Stimulated activated CD4-positive, alpha-beta T cell treated with anti-CD3 and anti-CD28 coated beads, Interleukin-12 subunit alpha, Interleukin-12 subunit beta, amount 100 ng/mL, for 24 hours (primary cell): ENCODE measurements at regions not wholly inside any gene's neighbourhood (a gene's known extent, or its start where the extent isn't known, plus 50 kb on each side); places are given as distances from the start of the nearest gene placed in this dataset.

ENCODE experiments used
- DNase-seq, 2 experiments: peaks; one replicate each; pipeline ENCODE4 v3.0.0-alpha.2; 2020; ENCODE audit warnings: low read depth in 2 of 2

- no peak for DNase-seq
Observed at GRCh38 chr10:83357004-83357403, 782.3 kb upstream of the GHITM start.

- DNase-seq, result no peak
Observed at GRCh38 chr10:83357627-83358026, 781.7 kb upstream of the GHITM start.

GRCh38 chr10:83367036-83367435 lies 772.3 kb upstream of the GHITM start:
- no peak for DNase-seq

GRCh38 chr10:83371696-83372490 lies 767.4 kb upstream of the GHITM start:
- no peak for DNase-seq

- no peak for DNase-seq
Observed at GRCh38 chr10:83372646-83373045, 766.7 kb upstream of the GHITM start.

GRCh38 chr10:83373671-83374070 lies 765.6 kb upstream of the GHITM start:
- no peak for DNase-seq

- no peak for DNase-seq
Observed at GRCh38 chr10:83374741-83375140, 764.6 kb upstream of the GHITM start.

GRCh38 chr10:83375274-83375673 lies 764.0 kb upstream of the GHITM start:
- no peak for DNase-seq

GRCh38 chr10:83397806-83398205 lies 741.5 kb upstream of the GHITM start:
- no peak for DNase-seq

- no peak for DNase-seq
Observed at GRCh38 chr10:83410570-83410969, 728.7 kb upstream of the GHITM start.

GRCh38 chr10:83425306-83425705 lies 714.0 kb upstream of the GHITM start:
- no peak for DNase-seq

GRCh38 chr10:83427101-83427500 lies 712.2 kb upstream of the GHITM start:
- no peak for DNase-seq

- DNase-seq, result no peak
Observed at GRCh38 chr10:83432261-83433045, 706.9 kb upstream of the GHITM start.

- no peak for DNase-seq
Observed at GRCh38 chr10:83433705-83434104, 705.6 kb upstream of the GHITM start.

GRCh38 chr10:83448013-83448412 lies 691.3 kb upstream of the GHITM start:
- DNase-seq, result no peak

- no peak for DNase-seq
Observed at GRCh38 chr10:83458611-83459010, 680.7 kb upstream of the GHITM start.

- DNase-seq, result no peak
Observed at GRCh38 chr10:83459124-83459523, 680.2 kb upstream of the GHITM start.

- no peak for DNase-seq
Observed at GRCh38 chr10:83469728-83470331, 669.5 kb upstream of the GHITM start.

- no peak for DNase-seq
Observed at GRCh38 chr10:83476211-83476610, 663.1 kb upstream of the GHITM start.

- DNase-seq, result no peak
Observed at GRCh38 chr10:83489161-83489560, 650.1 kb upstream of the GHITM start.

GRCh38 chr10:83492004-83492403 lies 647.3 kb upstream of the GHITM start:
- DNase-seq, result no peak

- no peak for DNase-seq
Observed at GRCh38 chr10:83512681-83513080, 626.6 kb upstream of the GHITM start.

GRCh38 chr10:83515001-83515400 lies 624.3 kb upstream of the GHITM start:
- no peak for DNase-seq
